HG03457 (cell line): ENCODE measurements at regions not wholly inside any gene's neighbourhood (a gene's known extent, or its start where the extent isn't known, plus 50 kb on each side); places are given as distances from the start of the nearest gene placed in this dataset.

Source experiments
- ATAC-seq: cut with Tn5 transposase; IDR thresholded peaks from one replicate; pipeline ENCODE4 v1.9.1; 2021; ENCODE audit warnings: moderate number of reproducible peaks; ENCODE audit not compliant: unreplicated experiment

- no peak for ATAC-seq
These were observed 53.4 kb upstream of the DLK1 start for GRCh38 chr14:100673085-100673806.

GRCh38 chr14:100673807-100674154 is 52.9 kb upstream of the DLK1 start:
- ATAC-seq: no peak

- ATAC-seq: no peak
These were observed 52.3 kb upstream of the DLK1 start for GRCh38 chr14:100674428-100674827.

GRCh38 chr14:100674897-100675619 is 51.6 kb upstream of the DLK1 start:
- no peak for ATAC-seq

- ATAC-seq: no peak
These were observed 50.7 kb upstream of the DLK1 start for GRCh38 chr14:100675699-100676684.
